SHP77 (cell line): ENCODE measurements at regions not wholly inside any gene's neighbourhood (a gene's known extent, or its start where the extent isn't known, plus 50 kb on each side); places are given as distances from the start of the nearest gene placed in this dataset.
"Not testable (repeated sequence)": the region's sequence is repeated elsewhere in the genome, so short reads cannot be mapped to it uniquely, and the experiment has no call there.

Source experiments
- DNase-seq, 2 experiments: peaks; one replicate each; lab custom pipeline; 2025; lab: John Stamatoyannopoulos, UW

DNA sequence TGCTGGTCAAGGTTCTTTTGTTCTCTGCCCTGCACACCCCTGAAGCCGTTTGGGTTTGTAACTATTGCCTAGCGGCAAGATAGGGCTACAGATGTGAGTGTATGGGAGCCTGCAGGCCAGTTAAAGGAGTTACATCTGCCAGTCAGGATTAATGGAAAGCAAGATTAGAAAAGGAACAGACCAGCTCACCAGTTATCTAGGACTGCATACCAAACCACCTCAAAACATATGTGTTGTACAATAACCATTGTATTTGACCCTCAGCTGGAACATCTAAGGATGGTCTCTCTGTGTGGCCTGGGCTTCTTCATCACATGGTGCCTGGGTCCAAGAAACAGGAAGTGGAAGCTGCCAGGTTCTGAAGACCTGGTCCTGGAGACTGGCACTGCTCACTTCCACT lies 52.5 kb upstream of the FBXO28 start:
- DNase-seq, result no peak

DNA sequence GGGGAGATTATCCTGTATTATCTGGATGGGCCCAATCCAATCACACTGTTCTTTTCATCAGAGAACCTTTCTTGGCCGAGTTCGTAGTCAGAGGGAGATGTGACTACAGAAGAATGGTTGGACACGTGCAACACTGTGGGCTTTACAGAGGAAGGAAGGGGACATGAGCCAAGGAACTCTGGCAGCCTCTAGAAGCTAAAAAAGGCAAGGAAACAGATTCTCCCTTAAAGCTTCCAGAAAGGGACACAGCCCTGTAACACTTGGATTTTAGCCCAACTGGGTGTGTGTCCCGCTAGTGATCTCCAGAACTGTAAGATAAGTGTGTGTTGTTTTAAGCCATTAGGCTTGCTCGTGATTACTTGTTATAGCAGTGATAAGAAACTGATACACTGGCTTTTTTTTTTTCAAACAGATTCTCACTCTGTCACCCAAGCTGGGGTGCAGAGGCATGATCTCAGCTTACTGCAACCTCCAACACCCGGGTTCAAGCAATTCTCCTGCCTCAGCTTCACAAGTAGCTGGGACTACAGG lies 53.9 kb upstream of the FBXO28 start:
- no peak for DNase-seq

DNA sequence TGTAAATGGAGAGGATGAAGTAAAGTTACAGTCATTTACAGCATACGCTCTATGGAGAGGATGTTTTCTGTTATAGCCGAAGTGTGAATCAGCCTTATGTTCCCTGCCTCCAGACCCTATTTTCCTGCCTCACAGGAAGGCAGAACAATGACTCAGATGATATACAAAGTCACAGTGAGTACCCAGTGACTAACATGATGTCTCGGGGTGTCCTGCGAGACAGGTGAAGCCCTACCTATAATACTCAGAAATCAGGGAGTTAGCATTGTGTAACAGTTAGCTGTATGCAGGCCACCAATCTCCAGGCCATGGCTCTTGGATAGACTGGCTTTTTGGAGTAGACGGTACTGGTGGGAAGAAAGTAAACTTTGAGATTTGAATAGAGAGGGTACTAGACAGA lies 55.6 kb upstream of the FBXO28 start:
- DNase-seq, result no peak

DNA sequence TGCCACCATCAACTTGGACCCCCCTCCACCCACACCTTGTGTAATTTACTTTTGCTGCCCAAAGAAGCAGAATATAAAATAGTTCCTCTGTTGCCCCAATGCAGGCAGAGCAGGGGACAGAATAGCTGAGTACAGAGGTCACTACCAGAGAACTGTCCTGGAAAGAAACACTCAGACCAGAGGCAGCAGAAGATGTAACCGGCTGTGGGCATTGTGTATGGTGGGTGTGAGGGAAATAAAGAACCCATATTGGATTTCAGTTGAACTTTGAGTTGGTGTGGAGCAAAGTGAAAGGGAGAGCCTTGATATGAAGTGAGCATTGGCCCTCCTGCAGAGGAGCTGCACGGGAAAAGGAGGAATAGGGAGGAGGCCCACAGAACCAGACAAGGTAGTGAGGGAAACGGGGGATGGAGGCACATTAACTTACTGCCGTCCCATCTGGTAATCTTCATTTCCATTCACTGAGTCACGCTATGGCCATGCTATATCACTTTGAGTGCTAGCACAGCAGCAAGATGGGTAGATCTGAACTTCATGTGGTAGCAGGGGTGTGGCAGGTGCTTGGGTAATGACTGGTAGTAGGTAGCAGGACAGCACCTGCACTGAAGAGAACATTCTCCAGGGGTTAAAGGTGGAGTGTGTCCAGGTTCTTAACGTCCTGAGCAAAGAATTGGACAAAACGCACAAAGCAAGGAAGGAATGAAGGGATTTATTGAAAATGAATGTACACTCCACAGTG lies 56.3 kb upstream of the FBXO28 start:
- no peak for DNase-seq

DNA sequence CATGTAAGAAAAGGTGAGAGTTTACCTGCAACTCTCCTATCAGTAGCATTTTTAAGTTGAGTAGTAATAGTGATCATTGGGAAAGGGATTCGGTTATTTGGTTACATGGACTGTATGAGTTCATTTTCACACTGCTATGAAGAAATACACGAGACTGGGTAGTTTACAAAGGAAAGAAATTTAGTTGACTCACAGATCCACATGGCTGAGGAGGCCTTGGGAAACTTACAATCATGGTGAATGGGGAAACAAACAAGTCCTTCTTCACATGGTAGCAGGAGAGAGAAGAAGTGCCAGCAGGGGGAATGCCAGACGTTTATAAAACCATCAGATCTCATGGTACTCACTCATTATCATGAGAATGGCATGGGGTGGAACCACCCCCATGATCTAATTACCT lies 59.3 kb upstream of the FBXO28 start:
- DNase-seq, result no peak

DNA sequence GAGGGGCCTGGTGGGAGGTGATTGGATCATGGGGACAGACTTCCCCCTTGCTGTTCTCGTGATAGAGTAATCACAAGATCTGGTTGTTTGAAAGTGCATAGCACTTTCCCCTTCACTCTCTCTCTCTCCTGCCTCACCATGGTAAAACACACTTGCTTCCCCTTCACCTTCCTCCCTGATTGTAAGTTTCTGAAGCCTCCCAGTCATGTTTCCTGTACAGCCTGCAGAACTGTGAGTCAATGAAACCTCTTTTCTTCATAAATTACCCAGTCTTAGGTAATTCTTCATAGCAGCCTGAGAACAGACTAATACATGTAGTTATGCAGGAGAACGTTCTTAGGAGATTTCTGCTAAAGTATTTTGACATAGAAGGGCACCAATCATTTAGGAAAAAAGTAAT lies 59.9 kb upstream of the FBXO28 start:
- DNase-seq, result no peak

DNA sequence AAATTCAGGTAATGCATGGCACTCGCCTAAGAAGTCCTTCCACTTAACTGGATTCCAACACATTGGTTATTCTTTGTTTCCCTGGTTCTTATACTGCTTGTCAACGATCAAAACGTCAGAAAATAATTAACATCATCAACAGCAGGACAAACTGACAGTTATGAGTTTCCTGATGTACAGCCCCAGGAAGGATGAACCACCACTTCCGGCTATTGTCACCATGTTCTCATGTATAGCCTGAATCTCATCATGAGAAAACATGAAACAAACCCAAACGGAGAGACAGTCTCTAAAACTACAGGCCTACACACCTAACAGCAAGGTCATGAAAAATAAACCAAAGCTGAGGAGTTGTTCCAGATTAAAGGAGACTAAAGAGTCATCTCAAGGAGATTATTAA lies 60.5 kb upstream of the FBXO28 start:
- no peak for DNase-seq

DNA sequence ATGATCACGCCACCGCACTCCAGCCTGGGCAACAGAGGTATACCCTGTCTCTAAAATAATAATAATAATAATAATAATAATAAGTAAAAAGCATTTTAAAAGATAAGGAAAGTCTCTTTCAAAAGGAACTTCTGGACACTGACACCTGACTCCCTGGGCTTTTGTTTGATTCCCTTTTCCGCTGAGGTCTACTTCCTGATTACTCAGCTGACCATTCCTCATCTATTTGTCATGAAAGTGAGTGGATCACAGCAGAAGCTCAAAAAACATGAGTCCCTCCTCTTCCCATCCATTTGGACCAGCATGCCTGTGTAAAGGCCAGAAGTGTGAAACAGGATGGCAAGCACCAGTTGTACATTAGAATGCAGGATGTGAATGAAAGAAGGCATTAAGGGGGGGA lies 61.1 kb upstream of the FBXO28 start:
- no peak for DNase-seq

DNA sequence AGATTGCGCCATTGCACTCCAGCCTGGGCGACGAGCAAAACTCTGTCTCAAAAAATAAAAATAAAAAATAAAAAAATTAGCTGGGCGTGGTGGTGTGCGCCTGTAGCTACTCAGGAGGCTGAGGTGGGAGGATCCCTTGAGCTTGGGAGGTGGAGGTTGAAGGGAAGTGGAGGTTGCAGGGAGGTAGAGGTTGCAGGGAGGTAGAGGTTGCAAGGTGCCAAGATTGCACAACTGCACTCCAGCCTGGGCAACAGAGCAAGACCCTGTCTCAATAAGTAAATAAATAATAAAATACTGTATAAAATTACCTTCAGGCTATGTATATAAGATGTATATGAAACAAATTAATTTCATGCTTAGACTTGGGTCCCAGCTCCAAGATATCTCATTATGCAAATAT lies 62.1 kb upstream of the FBXO28 start:
- DNase-seq, result not testable (repeated sequence)

DNA sequence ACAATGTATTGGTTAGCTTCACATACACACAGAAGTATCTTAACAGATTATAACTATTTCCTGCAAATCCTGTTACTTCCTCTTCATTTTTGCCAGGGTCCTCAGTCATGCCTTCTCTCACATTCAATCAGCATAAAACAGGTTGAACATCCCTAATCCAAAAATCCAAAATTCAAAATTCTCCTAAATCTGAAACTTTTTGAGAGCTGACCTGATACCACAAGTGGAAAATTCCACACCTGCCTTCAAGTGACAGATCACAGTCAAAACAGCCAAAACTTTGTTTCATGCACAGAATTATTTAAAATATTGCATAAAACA lies 62.9 kb upstream of the FBXO28 start:
- no peak for DNase-seq

DNA sequence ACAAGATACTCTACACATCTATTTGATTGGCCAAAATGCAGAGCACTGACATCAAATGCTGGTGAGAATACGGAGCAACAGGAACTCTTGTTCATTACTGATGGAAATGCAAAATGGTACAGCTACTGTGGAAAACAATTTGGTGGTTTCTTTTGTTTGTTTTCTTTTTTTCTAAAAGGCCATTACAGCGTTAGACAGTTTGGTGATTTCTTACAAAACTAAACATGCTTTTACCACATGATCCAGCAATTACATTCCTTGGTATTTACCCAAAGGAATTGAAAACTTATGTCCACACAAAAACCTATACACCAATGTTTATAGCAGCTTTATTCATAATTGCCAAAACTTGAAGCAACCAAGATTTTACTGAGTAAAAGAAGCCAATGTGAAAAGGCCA lies 66.4 kb upstream of the FBXO28 start:
- DNase-seq, result no peak

DNA sequence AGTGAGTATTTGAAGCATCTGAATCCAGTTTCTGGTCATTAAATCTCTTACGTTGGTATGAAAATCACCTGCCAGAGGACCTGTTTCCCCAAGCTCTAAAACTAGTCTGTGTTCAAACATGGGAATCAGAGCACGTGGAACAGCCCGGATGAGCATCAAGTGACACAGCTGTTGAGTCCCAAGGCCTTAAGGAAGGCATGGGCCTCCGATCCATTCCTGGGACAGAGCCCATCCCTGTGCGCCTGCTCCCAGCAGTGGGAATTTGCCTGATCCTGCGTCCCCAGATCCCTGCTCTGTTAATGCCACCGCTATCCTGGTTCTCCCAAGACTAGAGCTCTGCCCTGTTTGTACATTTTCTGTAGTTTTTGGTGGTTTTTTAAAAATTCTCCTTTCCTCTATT lies 68.4 kb upstream of the FBXO28 start:
- no peak for DNase-seq

DNA sequence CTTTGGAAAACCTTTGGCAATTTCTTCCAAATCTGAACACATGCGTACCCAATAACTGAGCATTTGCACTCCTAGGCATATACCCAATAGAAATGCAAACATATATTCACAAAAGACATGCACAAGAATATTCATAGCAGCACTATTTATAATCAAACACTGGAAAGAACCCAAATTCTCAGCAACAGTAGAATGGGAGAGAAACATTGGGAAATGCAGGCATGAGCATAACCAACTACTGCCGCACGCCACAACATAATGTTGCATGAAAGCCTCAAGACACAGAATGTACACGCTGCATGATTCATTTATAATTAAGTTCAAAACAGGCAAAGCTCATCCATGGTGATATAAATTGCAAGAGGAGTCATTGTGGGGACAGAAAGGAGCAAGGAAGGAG lies 69.5 kb upstream of the FBXO28 start:
- no peak for DNase-seq

DNA sequence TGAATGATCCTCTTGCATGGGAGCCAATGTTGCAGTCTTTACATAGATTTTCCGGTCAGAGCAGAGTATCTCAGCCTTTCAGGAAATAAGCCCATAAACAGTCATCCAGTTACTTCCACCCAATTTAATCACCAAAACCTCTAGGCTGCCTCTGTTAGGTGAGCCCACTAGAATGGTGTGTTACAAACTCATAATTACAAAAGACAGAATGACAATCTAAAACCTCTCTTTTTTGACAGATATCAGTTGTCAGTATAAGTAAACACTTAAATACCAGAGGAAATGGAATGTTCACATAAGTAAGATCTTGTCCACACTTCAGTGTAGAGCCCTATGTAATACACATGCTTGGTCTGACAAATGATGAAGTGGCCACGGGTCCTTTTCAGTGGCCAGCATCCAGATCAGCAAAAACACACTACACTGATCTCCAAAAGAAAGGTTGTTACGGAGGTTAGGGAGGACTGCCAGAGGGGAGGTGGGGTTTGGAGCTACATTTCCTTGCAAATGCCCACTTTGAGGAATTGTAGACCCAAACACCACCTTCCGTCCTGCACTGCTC lies 71.3 kb upstream of the FBXO28 start:
- no peak for DNase-seq

DNA sequence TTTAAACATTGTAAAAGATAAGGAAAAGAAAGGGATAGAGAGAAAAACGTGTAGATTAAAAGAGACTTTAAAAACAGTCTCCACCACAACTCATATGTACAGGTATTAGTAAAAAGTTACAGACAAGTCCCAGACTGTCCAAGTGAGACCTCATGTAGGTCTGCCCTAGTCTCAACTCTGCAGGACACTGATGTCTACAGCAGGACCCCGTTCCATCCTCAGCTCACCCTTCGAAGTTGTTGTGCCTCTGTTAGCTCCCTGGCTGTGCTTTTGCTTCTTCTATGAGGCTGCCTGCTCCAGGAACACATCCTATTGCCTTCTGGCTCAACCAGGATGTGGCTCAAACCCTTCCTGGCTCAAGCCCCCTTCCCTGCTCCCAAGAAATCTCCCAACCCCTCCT lies 72.9 kb upstream of the FBXO28 start:
- DNase-seq, result no peak

DNA sequence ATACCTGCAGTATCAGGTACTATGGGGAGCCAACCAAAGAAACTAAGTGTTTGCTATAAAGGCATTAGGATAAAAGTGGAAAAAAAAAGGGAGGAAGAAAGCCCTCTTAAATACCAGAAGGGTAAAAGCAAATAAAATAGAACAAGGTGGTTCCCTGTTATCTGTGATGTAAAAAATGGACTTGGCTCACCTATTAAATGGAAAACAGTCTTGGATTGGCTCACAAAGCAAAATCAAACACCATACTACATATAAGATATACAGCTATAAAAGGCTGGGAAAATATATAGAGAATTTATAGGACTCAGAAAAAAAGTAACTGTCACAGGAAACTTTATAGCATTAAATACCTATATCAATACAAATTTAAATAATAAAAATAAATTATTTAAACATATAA lies 73.5 kb upstream of the FBXO28 start:
- not testable (repeated sequence) for DNase-seq

DNA sequence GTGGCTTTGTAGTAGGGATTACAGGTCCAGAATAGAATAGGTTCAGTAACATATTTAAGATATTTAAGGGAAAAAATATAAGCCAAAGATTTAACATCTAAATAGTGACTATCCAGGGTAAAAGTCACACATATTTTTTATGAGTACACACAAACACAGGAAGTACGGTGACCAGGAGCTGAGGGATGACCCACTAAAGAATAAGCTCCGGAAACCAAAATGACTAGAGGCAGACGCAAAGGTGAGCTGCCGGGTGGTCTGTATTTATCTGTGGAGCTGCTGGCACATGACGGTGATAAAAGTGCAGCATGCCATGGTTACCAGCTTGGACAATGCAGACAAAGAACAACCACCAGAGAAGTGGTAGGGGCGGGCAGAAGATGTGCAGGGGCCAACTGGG lies 73.9 kb upstream of the FBXO28 start:
- DNase-seq, result not testable (repeated sequence)

DNA sequence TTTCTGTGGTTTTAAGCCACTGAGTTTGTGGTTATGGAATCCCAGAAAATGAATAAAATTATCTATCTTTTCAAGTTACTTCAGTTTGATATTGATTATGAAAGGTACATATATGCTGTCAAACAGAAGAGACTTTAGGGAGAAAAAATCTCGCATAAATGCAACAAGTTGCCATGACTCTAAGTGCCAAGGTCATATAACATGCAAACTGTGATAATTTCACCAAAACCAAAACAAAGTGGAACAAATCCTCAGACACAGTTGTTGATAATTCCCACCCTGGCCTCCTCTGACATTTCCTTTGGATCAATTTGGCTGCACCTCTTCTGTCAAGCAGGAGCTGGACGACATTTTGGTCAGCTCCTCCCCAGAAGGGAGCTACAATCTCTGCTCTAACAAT lies 75.1 kb upstream of the FBXO28 start:
- not testable (repeated sequence) for DNase-seq

DNA sequence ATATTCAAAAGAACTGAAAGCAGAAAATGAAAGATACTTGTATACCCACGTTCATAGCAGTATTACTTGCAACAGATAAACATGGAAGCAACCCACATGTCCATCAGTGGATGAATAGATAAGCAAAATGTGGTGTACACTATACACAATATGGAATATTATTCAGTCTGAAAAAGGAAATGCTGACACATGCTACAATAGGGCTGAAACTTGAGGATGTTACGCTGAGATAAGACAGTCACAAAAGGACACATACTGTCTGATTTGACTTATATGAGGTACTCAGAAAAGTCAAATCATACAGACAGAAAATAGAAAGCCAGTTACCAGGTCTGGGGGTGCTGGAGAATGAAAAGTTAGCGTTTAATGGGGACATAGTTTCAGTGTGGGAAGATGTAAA lies 76.5 kb upstream of the FBXO28 start:
- DNase-seq, result not testable (repeated sequence)

DNA sequence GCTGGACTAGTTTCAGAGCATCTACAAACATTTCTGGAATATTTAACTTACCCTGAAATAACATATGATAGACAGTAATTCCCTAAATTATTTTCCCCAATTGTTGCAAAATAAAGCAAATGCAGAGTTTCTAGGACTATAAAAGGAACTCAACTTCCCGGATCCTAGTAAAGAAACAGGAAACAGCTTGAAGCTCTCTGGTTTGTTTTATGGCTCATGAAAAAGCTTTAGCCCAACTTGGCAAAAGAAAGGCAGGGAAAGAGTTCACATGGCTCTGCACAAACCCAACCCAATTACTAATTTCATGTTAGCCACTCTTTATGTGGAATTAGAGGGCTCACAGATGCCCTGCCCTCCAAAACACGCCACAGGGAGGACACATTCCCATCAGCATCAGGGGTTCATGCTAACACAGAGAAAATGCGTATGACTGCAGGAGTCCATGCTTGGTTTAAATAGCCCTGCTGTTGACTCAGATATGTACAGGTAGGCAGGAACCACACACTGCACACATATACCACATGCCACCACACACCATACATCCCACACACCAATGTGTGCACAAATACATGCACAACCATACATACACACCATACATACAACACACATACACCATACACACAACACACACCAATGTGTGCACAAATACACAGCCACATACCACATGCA lies 81.2 kb upstream of the FBXO28 start:
- not testable (repeated sequence) for DNase-seq

DNA sequence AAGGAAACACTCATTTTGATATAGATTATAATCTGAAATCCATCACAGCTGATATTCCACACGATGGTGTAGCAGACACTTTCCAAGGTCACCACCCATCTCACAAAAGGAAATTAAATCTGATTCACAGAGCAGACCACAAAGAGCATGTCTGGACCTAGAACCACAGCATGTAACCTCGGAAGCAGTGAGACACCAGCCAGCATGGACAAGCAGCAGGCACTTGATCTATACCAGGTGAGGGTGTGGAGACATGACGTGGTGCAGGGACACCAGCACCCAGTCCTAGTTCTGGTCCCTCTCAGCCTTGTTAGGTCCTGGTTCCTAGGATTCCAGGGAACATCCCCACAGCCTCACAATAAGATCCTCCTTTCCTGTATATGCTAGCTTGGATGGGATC lies 81.9 kb upstream of the FBXO28 start:
- DNase-seq, result not testable (repeated sequence)

DNA sequence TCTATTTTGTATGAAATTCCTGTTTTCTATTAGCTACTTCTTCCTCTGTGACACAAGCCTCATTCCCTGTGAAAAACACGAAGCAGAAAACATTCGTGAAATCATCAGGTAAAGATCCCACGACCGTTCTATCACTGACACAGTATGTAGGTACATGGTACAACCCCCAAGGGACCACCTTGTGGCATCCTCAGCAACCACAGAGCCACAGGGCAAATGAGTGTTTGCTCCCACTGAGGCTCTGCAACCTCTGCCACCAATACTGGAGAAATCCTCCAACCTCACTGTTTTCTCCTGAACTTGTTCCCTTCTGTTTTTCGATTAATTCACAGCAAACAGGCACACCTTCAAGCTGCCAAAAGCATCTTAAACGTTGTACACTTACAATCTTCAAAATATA lies 83.7 kb upstream of the FBXO28 start:
- not testable (repeated sequence) for DNase-seq

DNA sequence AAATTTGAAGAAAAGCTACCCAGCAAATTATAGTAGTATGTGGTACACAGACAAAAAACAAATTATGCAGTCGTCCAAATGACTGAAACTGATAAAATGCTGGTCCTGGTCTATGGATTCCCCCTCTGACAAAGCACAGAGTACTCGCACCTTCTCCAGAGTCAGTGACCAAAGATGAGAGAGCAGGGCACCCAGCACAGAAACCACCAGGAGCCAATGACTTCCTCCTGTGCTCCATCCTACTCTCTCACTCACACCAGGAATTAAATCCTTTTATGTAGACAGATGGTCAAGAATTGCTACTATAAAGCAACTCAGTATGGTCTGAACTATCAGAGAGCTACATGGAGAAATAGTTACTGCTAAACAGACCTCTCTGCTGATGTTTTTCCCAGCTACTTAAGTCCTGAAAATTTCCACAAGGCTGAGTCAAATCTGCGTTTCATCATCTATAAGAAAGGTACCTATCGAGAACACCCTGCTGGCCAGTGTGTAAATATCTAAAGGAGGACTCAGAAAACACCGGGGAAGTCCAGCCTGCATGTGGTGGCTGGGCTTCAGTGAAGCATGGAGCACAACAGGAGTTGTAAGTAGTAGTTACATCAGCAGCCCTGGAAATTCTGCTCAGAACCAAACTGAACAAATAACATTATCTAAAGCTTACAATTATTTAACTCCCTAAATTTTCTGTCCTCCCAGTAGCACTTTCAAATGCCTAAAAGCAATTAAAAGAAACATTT lies 84.5 kb upstream of the FBXO28 start:
- not testable (repeated sequence) for DNase-seq
